Trophoblast cell (in vitro differentiated cells and primary cell): ENCODE measurements at regions not wholly inside any gene's neighbourhood (a gene's known extent, or its start where the extent isn't known, plus 50 kb on each side); places are given as distances from the start of the nearest gene placed in this dataset.

Source experiments
- DNase-seq, 2 donors: peaks; one replicate each; pipeline ENCODE4 v3.0.0-alpha.2; 2016
- H2AFZ ChIP-seq: 2 replicates; pipeline ENCODE4 v1.6.1; 2013; ENCODE audit warnings: low read length, moderate library complexity, mild to moderate bottlenecking; ENCODE audit not compliant: insufficient read depth, poor library complexity
- H2AK5ac ChIP-seq: 2 replicates; pipeline ENCODE4 v1.6.1; 2013; ENCODE audit warnings: mild to moderate bottlenecking, low read length
- H2BK120ac ChIP-seq: 2 replicates; pipeline ENCODE4 v1.6.1; 2013; ENCODE audit warnings: low read length, mild to moderate bottlenecking, moderate library complexity; ENCODE audit not compliant: insufficient read depth, poor library complexity
- H2BK12ac ChIP-seq: 2 replicates; pipeline ENCODE4 v1.6.1; 2013; ENCODE audit warnings: mild to moderate bottlenecking, low read length, moderate library complexity
- H2BK5ac ChIP-seq: 2 replicates; pipeline ENCODE4 v1.6.1; 2013; ENCODE audit warnings: low read length, low read depth, moderate library complexity, mild to moderate bottlenecking; ENCODE audit not compliant: poor library complexity
- H3K14ac ChIP-seq: 2 replicates; pipeline ENCODE4 v1.6.1; 2013; ENCODE audit warnings: mild to moderate bottlenecking, low read length
- H3K18ac ChIP-seq: 2 replicates; pipeline ENCODE4 v1.6.1; 2013; ENCODE audit warnings: mild to moderate bottlenecking, low read length
- H3K23ac ChIP-seq: 2 replicates; pipeline ENCODE4 v1.6.1; 2013; ENCODE audit warnings: low read length
- H3K27ac ChIP-seq: 2 replicates; pipeline ENCODE4 v1.5.1; 2013; ENCODE audit warnings: low read depth, mild to moderate bottlenecking, inconsistent platforms, low read length, moderate library complexity
- H3K27me3 ChIP-seq: 2 replicates; pipeline ENCODE4 v1.6.1; 2013; ENCODE audit warnings: inconsistent platforms, mild to moderate bottlenecking, low read length, moderate library complexity; ENCODE audit not compliant: insufficient read depth
- H3K36me3 ChIP-seq, 2 experiments: 1 replicate in 1 of 2; 2 replicates in 1 of 2; pipeline ENCODE4 v1.6.1; 2013; ENCODE audit warnings: low read length in 2 of 2, mild to moderate bottlenecking in 2 of 2, moderate library complexity in 1 of 2; ENCODE audit not compliant: insufficient read depth in 2 of 2, control insufficient read depth in 1 of 2
- H3K4ac ChIP-seq: 2 replicates; pipeline ENCODE4 v1.6.1; 2013; ENCODE audit warnings: low read depth, mild to moderate bottlenecking, low read length, moderate library complexity
- H3K4me1 ChIP-seq, 2 experiments: 1 replicate in 1 of 2; 2 replicates in 1 of 2; pipeline ENCODE4 v1.6.1; 2013; ENCODE audit warnings: low read length in 2 of 2, mild to moderate bottlenecking in 2 of 2, moderate library complexity in 1 of 2; ENCODE audit not compliant: insufficient read depth in 2 of 2, control insufficient read depth in 1 of 2
- H3K4me2 ChIP-seq: 2 replicates; pipeline ENCODE4 v1.6.1; 2013; ENCODE audit warnings: inconsistent platforms, mild to moderate bottlenecking, low read length, moderate library complexity
- H3K4me3 ChIP-seq: 2 replicates; pipeline ENCODE4 v1.5.1; 2013; ENCODE audit warnings: mild to moderate bottlenecking, low read depth, low read length, inconsistent platforms
- H3K79me1 ChIP-seq: one replicate; pipeline ENCODE4 v1.6.1; 2013; ENCODE audit warnings: low read length
- H3K79me2 ChIP-seq: 2 replicates; pipeline ENCODE4 v1.6.1; 2013; ENCODE audit warnings: low read length, mild to moderate bottlenecking; ENCODE audit not compliant: control insufficient read depth, insufficient read depth, poor library complexity
- H3K9ac ChIP-seq: 2 replicates; pipeline ENCODE4 v1.6.1; 2013; ENCODE audit warnings: mild to moderate bottlenecking, low read length
- H3K9me3 ChIP-seq: 2 replicates; pipeline ENCODE4 v1.6.1; 2013; ENCODE audit warnings: low read depth, mild to moderate bottlenecking, control low read depth, inconsistent platforms, low read length; ENCODE audit not compliant: insufficient read depth
- H4K12ac ChIP-seq: 2 replicates; pipeline ENCODE4 v1.6.1; 2013; ENCODE audit warnings: low read depth, mild to moderate bottlenecking, low read length, moderate library complexity
- H4K8ac ChIP-seq: 2 replicates; pipeline ENCODE4 v1.6.1; 2013; ENCODE audit warnings: low read depth, mild to moderate bottlenecking, low read length, moderate library complexity
- H4K91ac ChIP-seq: one replicate; pipeline ENCODE4 v1.6.1; 2013; ENCODE audit warnings: low read depth, mild to moderate bottlenecking, low read length, moderate library complexity
- WGBS: extraction: QIAGEN DNeasy Blood & Tissue Kit; methylation state at CpG from one replicate; pipeline ENCODE4 v1.1.7; 2013; ENCODE audit warnings: missing lambda C conversion rate; ENCODE audit not compliant: insufficient read length, insufficient coverage; ENCODE audit errors: extremely low coverage; 5-methylcytosine and 5-hydroxymethylcytosine counted together

DNA sequence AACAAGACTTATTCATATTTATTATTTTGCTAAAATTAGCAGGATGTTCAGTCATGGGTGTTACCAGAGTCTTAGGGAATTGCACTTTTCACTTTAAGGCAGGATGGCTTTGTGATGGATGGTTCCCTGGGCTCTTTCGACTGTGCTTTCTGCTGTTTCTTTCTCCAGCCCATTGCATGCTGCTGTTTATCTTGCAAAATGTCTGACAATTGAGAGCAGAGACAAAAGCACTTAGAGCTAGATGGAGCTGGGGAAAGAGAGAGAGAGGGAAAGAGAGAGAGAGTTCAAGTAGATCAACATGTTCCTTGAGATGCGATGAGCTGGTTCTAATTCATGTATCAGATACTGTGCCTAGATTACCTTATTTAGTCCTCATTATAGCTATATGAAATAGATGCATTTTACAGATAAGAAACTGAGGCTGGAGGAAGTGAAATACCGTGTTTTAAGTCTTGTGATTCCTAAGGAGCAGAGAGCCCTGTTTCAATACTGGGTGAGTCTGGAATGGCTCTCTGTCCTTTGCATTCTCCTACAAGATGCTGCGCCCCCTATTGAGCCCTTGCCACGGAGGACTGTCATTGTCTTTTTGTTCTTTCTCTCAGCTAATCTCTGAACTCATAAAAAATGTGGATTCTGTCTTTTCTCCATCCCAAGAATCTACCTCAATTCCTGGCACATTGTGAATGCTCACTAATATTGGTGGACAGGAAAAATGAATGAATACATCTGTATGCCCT is 227.9 kb downstream of the ALG10B start:
- Histone ChIP-seq H3K79me1 (no peaks in the 10 kb centered on the region), H2BK120ac (no peak overlapping the region), H3K4me3 (no peak overlapping the region), H2AK5ac (no peak overlapping the region), H2BK5ac (no peak overlapping the region), H3K27ac (no peak overlapping the region), H3K4me1 (no peaks in the 10 kb centered on the region), H3K27me3 (no peaks in the 10 kb centered on the region), H2AFZ (no peak overlapping the region), H3K23ac (no peak overlapping the region), H3K4me2 (no peak overlapping the region), H4K8ac (no peak overlapping the region), H2BK12ac (no peak overlapping the region), H3K36me3 (no peaks in the 10 kb centered on the region), H3K79me2 (no peaks in the 10 kb centered on the region), H3K18ac (no peak overlapping the region), H3K14ac (no peak overlapping the region), H3K9me3 (no peaks in the 10 kb centered on the region), H4K12ac (no peak overlapping the region), H4K91ac (no peak overlapping the region), H3K9ac (no peak overlapping the region), H3K4ac (no peak overlapping the region)
- no peak for DNase-seq
- WGBS = no CpG with 5 or more reads among the region's 5 CpGs

DNA sequence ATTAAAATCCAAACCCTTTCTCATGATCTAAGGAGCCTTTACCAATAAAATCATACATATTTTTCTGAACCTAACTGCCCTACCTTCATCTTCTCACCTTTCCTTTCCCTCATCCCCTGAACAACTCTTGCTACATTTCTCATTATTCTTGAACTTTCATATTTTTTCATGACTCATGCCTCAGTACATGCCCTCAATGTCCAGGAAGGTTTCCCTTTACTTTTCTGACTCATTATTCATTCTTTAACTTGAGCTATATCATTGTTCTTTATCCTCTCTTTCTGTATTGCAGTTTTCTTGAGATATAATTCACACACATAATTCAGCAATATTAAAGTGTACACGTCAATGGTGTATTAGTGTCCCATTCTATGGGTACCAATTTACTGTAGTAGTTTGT is 231.0 kb downstream of the ALG10B start:
- DNase-seq = peak in 1 of 2 donors; percentile 46

DNA sequence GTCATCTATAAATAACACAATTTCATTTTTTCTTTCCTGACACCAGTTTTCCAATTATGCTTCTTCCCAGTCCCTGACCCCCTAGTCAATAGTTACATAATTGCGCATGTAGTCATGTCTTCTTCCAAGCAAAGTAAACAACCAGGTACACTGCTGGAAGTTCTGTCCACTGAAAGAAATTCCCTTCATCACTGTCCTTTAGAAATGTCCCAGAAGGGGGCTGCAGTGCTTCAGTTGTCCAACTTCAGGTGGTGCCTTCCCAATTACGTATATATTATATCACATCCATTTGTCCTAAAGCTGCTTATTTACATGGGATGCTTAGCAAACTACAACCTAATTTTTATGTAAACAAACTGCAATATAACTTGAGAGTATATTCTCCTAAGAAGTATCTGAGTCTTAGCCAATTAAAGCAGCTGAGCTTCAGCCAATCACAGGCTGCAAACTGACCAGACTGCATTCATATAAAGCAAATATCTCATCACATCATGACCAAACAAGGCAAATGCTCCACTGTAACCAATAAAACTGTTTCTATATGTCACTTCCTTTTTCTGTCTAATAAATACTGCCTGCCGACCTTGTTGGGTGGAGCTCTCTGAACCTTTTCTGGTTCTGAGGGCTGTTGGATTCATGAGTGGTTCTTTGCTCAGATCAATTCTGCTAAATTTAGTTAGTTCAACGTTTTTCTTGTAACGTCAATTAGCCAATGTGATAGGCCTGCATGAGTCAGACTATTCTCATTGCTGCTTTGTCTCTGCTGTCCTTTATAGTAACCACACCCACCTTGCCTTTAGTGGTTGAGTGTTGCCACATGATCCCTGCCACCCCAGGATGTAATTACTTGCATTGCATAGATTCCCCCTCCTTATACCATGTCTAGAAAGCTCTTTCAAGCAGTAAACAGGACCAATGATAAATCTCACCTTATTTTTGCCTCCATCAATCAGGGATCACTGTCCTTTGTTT is 239.3 kb downstream of the ALG10B start:
- H3K4me3 ChIP-seq = no peak overlapping the region
- DNase-seq = no peak
- H3K4ac ChIP-seq = no peak overlapping the region
- H3K18ac ChIP-seq = no peak overlapping the region
- no peak overlapping the region for H4K12ac ChIP-seq
- H3K27ac ChIP-seq = no peak overlapping the region
- no peaks in the 10 kb centered on the region for H3K79me1 ChIP-seq
- no peaks in the 10 kb centered on the region for H3K27me3 ChIP-seq
- H3K4me2 ChIP-seq = no peak overlapping the region
- no peak overlapping the region for H2AFZ ChIP-seq
- no peak overlapping the region for H4K91ac ChIP-seq
- H2BK120ac ChIP-seq = no peak overlapping the region
- no peaks in the 10 kb centered on the region for H3K9me3 ChIP-seq
- H3K36me3 ChIP-seq = no peaks in the 10 kb centered on the region
- no peaks in the 10 kb centered on the region for H3K79me2 ChIP-seq
- H2AK5ac ChIP-seq = no peak overlapping the region
- no peak overlapping the region for H3K9ac ChIP-seq
- H3K14ac ChIP-seq = no peak overlapping the region
- no peaks in the 10 kb centered on the region for H3K4me1 ChIP-seq
- H2BK12ac ChIP-seq = no peak overlapping the region
- no CpG with 5 or more reads among the region's 5 CpGs for WGBS
- no peak overlapping the region for H2BK5ac ChIP-seq
- no peak overlapping the region for H4K8ac ChIP-seq
- H3K23ac ChIP-seq = no peak overlapping the region

More for the DNA sequence above, 231.0 kb downstream of the ALG10B start:
- Histone ChIP-seq H3K79me1 (no peaks in the 10 kb centered on the region), H2BK12ac (no peak overlapping the region), H3K27ac (no peak overlapping the region), H4K12ac (no peak overlapping the region), H3K4ac (no peak overlapping the region), H3K9ac (no peak overlapping the region), H3K36me3 (no peaks in the 10 kb centered on the region), H4K91ac (no peak overlapping the region), H3K9me3 (no peaks in the 10 kb centered on the region), H4K8ac (no peak overlapping the region), H2BK120ac (no peak overlapping the region), H3K14ac (no peak overlapping the region), H3K79me2 (no peaks in the 10 kb centered on the region), H2AFZ (no peak overlapping the region), H2AK5ac (no peak overlapping the region), H2BK5ac (no peak overlapping the region), H3K4me3 (no peak overlapping the region), H3K27me3 (no peaks in the 10 kb centered on the region), H3K4me1 (no peaks in the 10 kb centered on the region), H3K4me2 (no peak overlapping the region), H3K23ac (no peak overlapping the region), H3K18ac (no peak overlapping the region)
- WGBS = no CpG with 5 or more reads among the region's 1 CpG

DNA sequence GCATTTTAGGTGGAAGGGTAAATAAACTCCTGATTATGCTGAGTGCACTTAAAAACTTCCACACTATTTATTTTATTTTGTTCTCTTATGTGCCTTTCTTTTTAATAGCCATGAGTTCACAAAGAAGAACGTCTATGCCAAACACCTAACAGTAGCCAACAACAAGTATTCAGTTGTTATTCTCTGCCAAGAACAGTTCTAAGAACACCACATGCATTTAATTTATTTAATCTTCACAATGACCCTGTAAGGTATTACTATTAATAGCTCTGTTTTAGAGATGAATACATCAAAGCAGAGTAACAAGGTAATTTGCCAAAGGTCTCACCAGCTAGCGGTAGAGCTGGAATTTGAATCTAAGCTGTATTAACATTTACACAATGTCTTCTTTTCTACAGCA is 240.1 kb downstream of the ALG10B start:
- Histone ChIP-seq H2BK12ac (no peak overlapping the region), H3K27me3 (no peaks in the 10 kb centered on the region), H3K14ac (no peak overlapping the region), H4K91ac (no peak overlapping the region), H2BK120ac (no peak overlapping the region), H2BK5ac (no peak overlapping the region), H3K4ac (no peak overlapping the region), H3K9ac (no peak overlapping the region), H3K79me2 (no peaks in the 10 kb centered on the region), H3K79me1 (no peaks in the 10 kb centered on the region), H3K4me2 (no peak overlapping the region), H3K4me3 (no peak overlapping the region), H3K36me3 (no peaks in the 10 kb centered on the region), H4K12ac (no peak overlapping the region), H3K4me1 (no peaks in the 10 kb centered on the region), H3K18ac (no peak overlapping the region), H3K23ac (no peak overlapping the region), H2AK5ac (no peak overlapping the region), H2AFZ (no peak overlapping the region), H3K9me3 (no peaks in the 10 kb centered on the region), H3K27ac (no peak overlapping the region), H4K8ac (no peak overlapping the region)
- WGBS = no CpG with 5 or more reads among the region's 2 CpGs
- no peak for DNase-seq
